ENCODE measurements at regions not wholly inside any gene's neighbourhood (a gene's known extent, or its start where the extent isn't known, plus 50 kb on each side); places are given as distances from the start of the nearest gene placed in this dataset.

DNA sequence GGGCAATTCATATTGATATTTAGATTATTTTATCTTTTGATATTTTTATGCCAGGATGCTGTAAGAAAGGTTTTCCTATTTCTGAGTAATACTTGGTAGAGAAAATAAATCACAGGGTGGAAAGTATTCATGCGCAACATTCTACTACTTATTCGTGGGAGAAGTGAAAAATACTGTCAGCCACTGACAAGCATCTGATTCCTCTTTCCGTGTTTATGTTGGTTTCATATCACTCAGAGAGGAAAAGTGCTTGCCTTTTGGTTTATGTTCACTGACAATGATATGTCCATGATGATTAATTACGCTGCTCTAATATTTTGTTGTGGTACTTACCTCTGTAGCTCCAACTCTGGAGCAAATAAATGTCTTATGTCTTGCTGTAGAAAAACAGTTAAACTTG is 429.4 kb downstream of the EDEM1 start:
- no peak for DNase-seq (ENCODE audit: low read depth in 2 of 2)

- DNase-seq (ENCODE audit: low read depth in 2 of 2), result no peak
These were observed 430.7 kb downstream of the EDEM1 start for GRCh38 chr3:5618170-5618569.

DNA sequence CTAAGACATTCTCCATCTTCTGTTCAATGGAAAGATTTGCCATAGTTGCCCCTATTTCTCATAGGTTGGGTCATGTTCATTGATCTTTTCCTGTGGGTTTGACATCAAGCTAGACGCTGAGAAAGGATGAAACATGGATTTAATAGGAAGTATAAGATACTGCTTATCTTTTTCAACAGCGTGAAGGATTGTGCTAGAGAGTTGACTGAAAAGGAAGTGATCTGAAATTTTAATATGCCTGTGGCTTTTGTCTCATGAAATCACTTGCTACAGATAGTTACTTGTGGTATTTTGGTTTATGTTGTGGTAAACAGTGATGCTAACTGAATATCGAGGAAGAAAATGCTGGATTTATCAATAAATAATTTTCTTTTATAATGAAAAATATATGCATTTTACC is 442.9 kb downstream of the EDEM1 start:
- no peak for DNase-seq (ENCODE audit: low read depth in 2 of 2)

- no peak for DNase-seq (ENCODE audit: low read depth in 2 of 2)
These were observed 446.5 kb downstream of the EDEM1 start for GRCh38 chr3:5633960-5634359.

DNA sequence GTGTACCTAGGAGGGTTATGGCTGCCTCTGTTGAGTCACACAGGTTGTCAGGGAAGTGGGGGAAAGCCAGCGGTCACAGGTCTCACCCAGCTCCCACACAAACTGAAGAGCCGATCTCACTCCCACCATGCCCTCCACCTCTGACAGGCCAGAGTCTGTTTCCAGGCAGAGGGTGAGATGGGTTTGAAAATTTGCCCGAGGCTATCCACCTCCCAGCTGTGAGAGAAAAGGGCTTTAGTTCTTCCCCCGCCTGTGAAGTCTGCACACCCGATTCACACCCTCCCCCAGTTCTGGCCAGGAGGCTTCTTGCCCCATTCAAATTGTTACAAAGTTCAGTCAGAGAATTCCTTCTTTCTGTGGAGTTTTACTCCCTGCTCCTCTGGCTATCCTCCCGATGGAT is 446.9 kb downstream of the EDEM1 start:
- DNase-seq (ENCODE audit: low read depth in 2 of 2), result no peak

- no peak for DNase-seq (ENCODE audit: low read depth in 2 of 2)
These were observed 448.2 kb downstream of the EDEM1 start for GRCh38 chr3:5635746-5636145.

- DNase-seq (ENCODE audit: low read depth in 2 of 2), result no peak
These were observed 451.0 kb downstream of the EDEM1 start for GRCh38 chr3:5638550-5638949.

GRCh38 chr3:5644773-5645670 is 457.5 kb downstream of the EDEM1 start:
- DNase-seq (ENCODE audit: low read depth in 2 of 2), result no peak

- no peak for DNase-seq (ENCODE audit: low read depth in 2 of 2)
These were observed 458.3 kb downstream of the EDEM1 start for GRCh38 chr3:5645692-5646410.

- no peak for DNase-seq (ENCODE audit: low read depth in 2 of 2)
These were observed 462.8 kb downstream of the EDEM1 start for GRCh38 chr3:5650303-5650702.

DNA sequence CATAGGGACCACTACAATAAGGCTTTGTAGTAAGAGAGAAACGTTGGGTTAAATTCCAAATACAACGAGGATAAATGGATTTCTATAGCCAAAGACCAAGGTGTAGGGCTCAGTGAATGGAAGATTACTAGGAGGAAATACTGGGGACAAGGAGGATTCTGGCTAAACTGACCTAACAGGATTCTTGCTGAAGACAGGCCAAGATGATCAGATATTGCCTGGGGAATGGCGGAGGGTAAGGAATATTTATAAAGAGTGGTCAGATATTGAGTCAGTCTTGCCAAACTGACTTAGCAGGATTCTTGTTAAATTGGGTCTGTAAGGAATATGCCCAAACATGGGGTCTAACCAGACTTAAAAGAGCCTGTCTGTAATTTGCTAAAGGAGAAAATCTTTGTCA is 463.8 kb downstream of the EDEM1 start:
- no peak for DNase-seq (ENCODE audit: low read depth in 2 of 2)

DNA sequence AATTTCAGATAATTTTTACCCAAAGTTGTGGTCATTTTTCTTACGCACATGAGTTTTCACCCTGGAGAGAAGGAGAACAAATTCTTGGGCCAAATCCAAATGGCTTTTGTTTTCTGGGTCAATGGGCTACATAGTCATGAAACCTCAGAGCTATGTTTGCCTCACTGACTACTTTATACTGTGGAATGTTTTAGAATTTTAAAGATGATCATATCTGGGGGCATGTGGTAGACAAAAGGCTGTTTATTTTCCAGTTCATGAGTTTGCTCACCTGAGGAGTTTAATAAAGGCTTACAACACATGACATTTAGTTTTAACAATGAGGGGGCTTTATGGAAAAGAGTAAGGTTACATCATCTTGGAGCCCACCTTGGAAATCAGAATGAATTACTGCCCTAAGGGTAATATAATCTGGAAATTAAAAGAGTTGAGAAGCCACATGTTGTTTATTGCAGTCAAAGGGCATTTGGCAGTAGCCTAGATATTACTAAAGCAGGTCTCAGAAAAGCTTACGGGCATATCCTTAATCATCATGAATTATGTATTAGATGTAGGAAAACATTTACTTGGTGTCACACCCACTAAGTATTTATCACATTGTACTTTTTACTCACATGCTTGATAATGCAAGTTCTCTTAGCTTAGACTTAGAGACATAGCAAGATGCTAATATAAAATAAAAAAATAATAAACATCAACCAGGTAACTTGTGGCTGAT is 466.1 kb downstream of the EDEM1 start:
- no peak for DNase-seq (ENCODE audit: low read depth in 2 of 2)

DNA sequence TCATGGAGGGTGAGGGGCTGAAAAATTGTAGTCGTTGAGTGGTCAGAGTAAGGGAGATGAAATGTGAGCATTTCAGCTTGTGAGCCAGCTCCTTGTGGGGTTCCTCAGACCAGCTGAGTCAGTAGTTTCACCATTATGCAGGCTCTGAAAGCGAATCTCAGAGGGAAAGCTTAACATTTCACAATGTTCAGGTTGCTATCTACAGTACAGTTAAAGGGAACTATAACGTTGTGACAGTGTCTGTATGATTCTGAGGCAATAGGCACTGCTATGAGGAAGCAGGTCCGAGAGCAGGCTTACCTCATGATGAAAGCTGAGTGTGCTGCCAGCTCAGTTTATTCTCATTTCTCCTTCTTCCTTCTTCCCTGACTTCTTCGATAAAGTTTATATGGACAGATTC is 469.6 kb downstream of the EDEM1 start:
- no peak for DNase-seq (ENCODE audit: low read depth in 2 of 2)

- DNase-seq (ENCODE audit: low read depth in 2 of 2), result no peak
These were observed 476.1 kb downstream of the EDEM1 start for GRCh38 chr3:5663601-5664000.

- DNase-seq (ENCODE audit: low read depth in 2 of 2), result no peak
These were observed 478.9 kb downstream of the EDEM1 start for GRCh38 chr3:5666455-5666854.

DNA sequence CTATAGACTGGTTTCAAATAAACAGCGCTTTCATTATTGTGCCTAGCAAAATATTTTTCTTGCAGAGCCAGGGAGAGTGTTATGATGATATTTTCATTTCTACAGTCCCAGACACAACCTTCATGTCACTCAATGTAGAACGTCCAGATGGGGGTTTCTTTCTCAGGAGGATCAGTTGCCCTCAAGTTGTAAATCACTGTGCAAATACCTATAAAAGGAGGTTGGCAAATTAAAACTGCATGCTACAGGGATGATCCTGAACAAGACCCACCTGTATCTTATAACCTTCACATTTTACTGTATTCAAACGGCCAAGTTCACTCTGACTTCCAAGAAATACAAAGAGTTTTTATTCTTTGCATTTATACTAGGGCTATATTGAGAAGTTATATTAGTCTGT is 486.0 kb downstream of the EDEM1 start:
- no peak for DNase-seq (ENCODE audit: low read depth in 2 of 2)

DNA sequence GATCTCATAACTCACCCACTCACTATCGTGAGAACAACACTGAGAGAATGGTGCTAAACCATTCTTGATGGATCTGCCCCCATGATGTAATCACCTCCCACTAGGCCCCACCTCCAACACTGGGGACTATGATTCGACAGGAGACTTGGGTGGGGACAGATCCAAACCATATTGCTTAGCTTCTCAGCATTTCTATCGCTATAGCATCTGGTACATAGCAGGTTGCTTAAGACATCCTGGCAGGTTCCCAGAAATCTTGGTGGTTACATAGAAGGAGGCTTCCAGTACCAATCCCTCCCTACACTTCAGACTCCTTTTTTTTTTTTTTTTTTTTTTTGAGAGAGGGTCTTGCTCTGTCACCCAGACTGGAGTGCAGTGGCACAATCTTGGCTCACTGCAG is 487.8 kb downstream of the EDEM1 start:
- DNase-seq (ENCODE audit: low read depth in 2 of 2), result no peak

DNA sequence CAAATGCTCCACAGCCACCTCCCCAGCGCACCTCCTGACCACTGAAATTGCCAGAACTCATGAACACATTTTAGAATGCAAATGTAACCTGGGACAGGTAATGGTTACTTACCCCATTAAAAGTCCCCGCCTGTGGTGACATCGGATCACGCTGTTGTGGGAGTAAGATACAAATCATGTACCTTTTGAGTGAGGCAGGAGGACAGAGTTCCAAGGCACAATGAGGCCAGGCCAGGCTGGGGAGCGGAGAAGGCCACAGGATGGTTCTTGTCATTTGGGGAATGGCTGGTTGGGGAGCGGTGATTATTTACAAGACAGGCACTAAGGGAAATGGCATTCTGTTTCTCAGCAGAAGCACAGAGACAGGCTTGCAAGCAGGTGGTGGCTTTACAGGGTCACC is 490.0 kb downstream of the EDEM1 start:
- DNase-seq (ENCODE audit: low read depth in 2 of 2), result no peak

DNA sequence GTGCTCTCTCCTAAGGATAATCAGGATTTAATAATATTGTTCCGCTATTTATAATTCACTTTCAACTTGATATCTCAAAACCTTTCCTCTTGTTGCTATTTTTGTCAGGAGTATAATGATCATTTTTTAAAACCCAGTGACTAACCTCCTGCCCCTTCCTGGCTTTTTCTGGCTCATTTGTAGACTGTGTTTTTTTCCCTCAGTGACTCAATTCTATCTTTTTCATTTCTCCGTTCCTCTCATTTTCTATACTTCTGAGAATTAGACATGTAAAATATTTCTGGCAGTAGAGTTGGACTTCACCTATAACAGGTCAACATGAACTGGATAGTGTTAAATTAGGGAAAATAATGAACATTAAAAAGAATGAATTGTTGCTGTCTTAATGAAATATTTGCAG is 490.7 kb downstream of the EDEM1 start:
- DNase-seq (ENCODE audit: low read depth in 2 of 2), result no peak

DNA sequence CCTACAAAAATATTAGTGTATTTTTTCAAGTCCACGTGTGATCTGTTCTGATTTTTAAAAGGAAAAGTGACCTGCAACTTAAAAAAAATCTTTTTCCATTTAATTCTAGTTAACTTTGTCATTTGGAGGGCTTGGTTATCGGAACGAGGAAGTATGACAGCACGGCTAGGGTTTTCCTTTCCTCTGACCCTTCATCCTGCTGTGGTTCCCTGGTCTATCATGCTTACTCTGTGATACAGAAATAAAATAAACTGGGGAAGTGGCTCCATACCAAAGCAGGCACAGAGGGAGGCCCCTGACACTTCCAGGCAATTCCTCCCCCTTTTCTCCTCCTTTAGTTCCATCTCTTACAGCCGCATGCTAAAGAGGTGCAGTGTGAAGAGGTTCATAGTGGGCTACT is 491.3 kb downstream of the EDEM1 start:
- DNase-seq (ENCODE audit: low read depth in 2 of 2), result no peak

- DNase-seq (ENCODE audit: low read depth in 2 of 2), result no peak
These were observed 499.7 kb downstream of the EDEM1 start for GRCh38 chr3:5687230-5687629.

DNA sequence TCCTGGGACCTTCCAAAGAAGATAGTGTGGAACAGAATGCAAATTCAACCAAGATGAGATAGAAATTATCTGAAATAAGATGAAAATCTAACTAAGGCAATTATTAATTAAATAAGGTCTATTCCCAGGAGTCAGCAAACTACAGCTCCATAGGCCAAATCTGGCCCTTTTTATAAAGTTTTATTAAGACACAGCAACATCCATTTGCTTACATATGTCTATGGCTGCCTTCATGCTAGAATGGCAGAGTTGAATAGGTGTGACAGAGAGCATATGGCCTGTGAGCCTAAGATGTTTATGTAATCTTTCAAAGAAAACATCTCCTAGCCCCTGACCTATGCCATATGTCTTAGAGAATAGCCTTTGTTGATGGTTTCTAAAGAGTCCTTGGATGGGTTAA is 503.0 kb downstream of the EDEM1 start:
- no peak for DNase-seq (ENCODE audit: low read depth in 2 of 2)
